DOHH2 (cell line): ENCODE measurements at regions not wholly inside any gene's neighbourhood (a gene's known extent, or its start where the extent isn't known, plus 50 kb on each side); places are given as distances from the start of the nearest gene placed in this dataset.

Experiments
- H3F3A ChIP-seq: fragments of 200-600 bp; sonication (generic), shearing (Covaris generic); 2 replicates; pipeline ENCODE4 v1.6.0; 2016; ENCODE audit warnings: antibody characterized with exemption, mild to moderate bottlenecking; ENCODE audit not compliant: control insufficient read depth, insufficient read depth
- H3K27ac ChIP-seq: fragments of 200-600 bp; sonication (generic); 2 replicates; pipeline ENCODE4 v1.5.1; 2014; ENCODE audit warnings: low read depth, mild to moderate bottlenecking, low read length, moderate library complexity
- H3K27me3 ChIP-seq: fragments of 200-600 bp; sonication (generic); 2 replicates; pipeline ENCODE4 v1.6.1; 2014; ENCODE audit warnings: mild to moderate bottlenecking, low read length, mixed read lengths; ENCODE audit not compliant: control insufficient read depth
- H3K36me3 ChIP-seq: fragments of 200-600 bp; sonication (generic); 2 replicates; pipeline ENCODE4 v1.6.1; 2014; ENCODE audit warnings: mild to moderate bottlenecking, low read length, moderate library complexity, mixed read lengths; ENCODE audit not compliant: control insufficient read depth
- H3K4me1 ChIP-seq: fragments of 200-600 bp; sonication (generic); 2 replicates; pipeline ENCODE4 v1.6.1; 2014; ENCODE audit warnings: mild to moderate bottlenecking, low read length, mixed read lengths; ENCODE audit not compliant: control insufficient read depth
- H3K4me2 ChIP-seq: fragments of 200-600 bp; sonication (generic); 2 replicates; pipeline ENCODE4 v1.6.0; 2014; ENCODE audit warnings: mild to moderate bottlenecking, low read length, moderate library complexity
- H3K4me3 ChIP-seq: fragments of 200-600 bp; sonication (generic); 2 replicates; pipeline ENCODE4 v1.5.1; 2014; ENCODE audit warnings: mild to moderate bottlenecking, low read length, mixed read lengths
- H3K79me2 ChIP-seq: fragments of 200-600 bp; sonication (generic); 2 replicates; pipeline ENCODE4 v1.6.1; 2014; ENCODE audit warnings: mild to moderate bottlenecking, low read length, mixed read lengths; ENCODE audit not compliant: control insufficient read depth
- H3K9me2 ChIP-seq: fragments of 200-600 bp; sonication (generic); replicated peaks from 2 replicates; pipeline ENCODE4 v1.6.1; 2014; ENCODE audit warnings: mild to moderate bottlenecking, low read length, mixed read lengths; ENCODE audit not compliant: control insufficient read depth
- H3K9me3 ChIP-seq: fragments of 200-600 bp; sonication (generic); 2 replicates; pipeline ENCODE4 v1.6.1; 2014; ENCODE audit warnings: antibody characterized with exemption, low read length, mixed read lengths; ENCODE audit not compliant: control insufficient read depth, insufficient read depth
- H4K20me1 ChIP-seq: fragments of 200-600 bp; sonication (generic); 2 replicates; pipeline ENCODE4 v1.6.0; 2014; ENCODE audit warnings: low read depth, mild to moderate bottlenecking, antibody characterized with exemption, low read length, moderate library complexity; ENCODE audit not compliant: control insufficient read depth, insufficient read depth
- EZH2phosphoT487 ChIP-seq: fragments of 200-600 bp; sonication (generic); IDR thresholded peaks from 2 replicates; pipeline ENCODE4 v1.6.1; 2017; ENCODE audit warnings: borderline replicate concordance, mild to moderate bottlenecking, antibody characterized with exemption, low read length, moderate library complexity, mixed read lengths
- TF ChIP-seq, protein P1 (sequence below): fragments of 200-600 bp; sonication (generic); IDR thresholded peaks from one replicate; pipeline ENCODE4 v1.5.1; 2014; ENCODE audit warnings: antibody characterized with exemption, mild to moderate bottlenecking, low read depth, low read length; ENCODE audit not compliant: poor library complexity, severe bottlenecking

DNA sequence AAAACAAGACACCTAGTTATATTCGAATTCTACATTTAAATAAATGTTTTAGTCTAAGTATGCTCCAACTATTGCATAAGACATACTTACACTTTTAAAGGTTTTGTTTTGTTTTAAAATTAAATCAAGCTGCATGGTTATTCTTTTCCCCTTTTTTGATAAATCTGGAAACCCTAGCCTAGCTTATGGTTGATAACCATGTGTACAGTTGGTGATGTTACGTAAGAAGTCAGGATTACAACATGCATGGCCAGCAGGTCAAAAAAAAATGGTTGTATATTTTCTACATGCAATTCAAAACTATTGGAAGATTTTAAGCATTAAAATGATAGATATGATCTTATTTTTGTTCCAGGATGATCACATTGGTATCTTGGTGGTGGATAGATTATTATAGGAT is 1600.6 kb downstream of the PLA2G4A start:
- H3K27me3 ChIP-seq = no peaks in the 10 kb centered on the region
- H3K36me3 ChIP-seq = no peaks in the 10 kb centered on the region
- no peak overlapping the region for H3K4me3 ChIP-seq
- no peaks in the 10 kb centered on the region for H3K79me2 ChIP-seq
- H3K4me2 ChIP-seq = no peak overlapping the region
- no peaks in the 10 kb centered on the region for H3F3A ChIP-seq
- H3K9me3 ChIP-seq = no peaks in the 10 kb centered on the region
- H3K27ac ChIP-seq = no peak overlapping the region
- no peak for TF ChIP-seq EZH2phosphoT487
- H4K20me1 ChIP-seq = no peaks in the 10 kb centered on the region
- H3K9me2 ChIP-seq = no peaks in the 10 kb centered on the region
- H3K4me1 ChIP-seq = no peaks in the 10 kb centered on the region

DNA sequence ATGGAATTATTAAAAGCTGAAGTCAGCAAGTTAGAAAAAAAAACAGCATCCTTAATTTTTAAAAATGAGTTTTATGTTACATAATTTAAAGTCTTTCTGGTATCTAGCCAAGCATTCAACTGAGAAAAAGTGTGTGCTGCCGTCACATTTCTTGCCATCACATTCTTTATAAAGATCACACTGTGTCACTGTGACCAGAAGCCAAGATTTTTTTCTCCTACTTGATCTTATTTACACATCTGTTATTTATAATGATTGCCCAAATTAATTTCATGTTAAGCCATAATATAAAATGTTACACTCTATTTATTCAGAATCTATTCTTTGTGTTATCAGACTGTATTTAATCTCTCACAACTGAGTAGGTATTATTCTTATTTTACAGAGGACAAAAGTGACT is 1603.7 kb downstream of the PLA2G4A start:
- no peak overlapping the region for H3K27ac ChIP-seq
- no peak overlapping the region for H3K4me3 ChIP-seq
- H3K9me3 ChIP-seq = no peaks in the 10 kb centered on the region
- no peak overlapping the region for H3K4me2 ChIP-seq
- TF ChIP-seq EZH2phosphoT487 = no peak
- TF ChIP-seq, protein P1, sequence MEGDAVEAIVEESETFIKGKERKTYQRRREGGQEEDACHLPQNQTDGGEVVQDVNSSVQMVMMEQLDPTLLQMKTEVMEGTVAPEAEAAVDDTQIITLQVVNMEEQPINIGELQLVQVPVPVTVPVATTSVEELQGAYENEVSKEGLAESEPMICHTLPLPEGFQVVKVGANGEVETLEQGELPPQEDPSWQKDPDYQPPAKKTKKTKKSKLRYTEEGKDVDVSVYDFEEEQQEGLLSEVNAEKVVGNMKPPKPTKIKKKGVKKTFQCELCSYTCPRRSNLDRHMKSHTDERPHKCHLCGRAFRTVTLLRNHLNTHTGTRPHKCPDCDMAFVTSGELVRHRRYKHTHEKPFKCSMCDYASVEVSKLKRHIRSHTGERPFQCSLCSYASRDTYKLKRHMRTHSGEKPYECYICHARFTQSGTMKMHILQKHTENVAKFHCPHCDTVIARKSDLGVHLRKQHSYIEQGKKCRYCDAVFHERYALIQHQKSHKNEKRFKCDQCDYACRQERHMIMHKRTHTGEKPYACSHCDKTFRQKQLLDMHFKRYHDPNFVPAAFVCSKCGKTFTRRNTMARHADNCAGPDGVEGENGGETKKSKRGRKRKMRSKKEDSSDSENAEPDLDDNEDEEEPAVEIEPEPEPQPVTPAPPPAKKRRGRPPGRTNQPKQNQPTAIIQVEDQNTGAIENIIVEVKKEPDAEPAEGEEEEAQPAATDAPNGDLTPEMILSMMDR = no peak
- H3K27me3 ChIP-seq = no peaks in the 10 kb centered on the region
- H4K20me1 ChIP-seq = no peaks in the 10 kb centered on the region
- H3K9me2 ChIP-seq = no peaks in the 10 kb centered on the region
- H3F3A ChIP-seq = no peaks in the 10 kb centered on the region
- no peaks in the 10 kb centered on the region for H3K79me2 ChIP-seq
- no peaks in the 10 kb centered on the region for H3K36me3 ChIP-seq
- H3K4me1 ChIP-seq = no peaks in the 10 kb centered on the region

DNA sequence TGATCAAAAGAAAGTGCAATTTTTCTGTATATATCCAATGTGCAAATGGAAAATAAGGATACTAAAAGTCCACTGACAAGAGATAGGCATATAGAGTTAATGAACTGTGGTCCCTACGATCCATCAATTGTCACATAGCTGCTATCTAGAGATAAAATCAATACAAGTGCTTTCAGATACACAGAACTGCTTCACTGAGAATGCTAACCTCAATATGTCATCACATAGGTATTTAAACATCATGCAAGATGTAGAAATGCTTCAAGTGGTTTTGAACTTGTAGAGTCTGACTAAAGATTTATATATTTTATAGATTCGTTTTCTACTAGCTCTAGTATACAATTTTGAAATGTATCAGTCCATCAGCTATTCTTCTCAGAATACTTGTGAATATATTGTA is 1604.7 kb downstream of the PLA2G4A start:
- H3K36me3 ChIP-seq = no peaks in the 10 kb centered on the region
- H4K20me1 ChIP-seq = no peaks in the 10 kb centered on the region
- no peak overlapping the region for H3K4me2 ChIP-seq
- no peaks in the 10 kb centered on the region for H3K9me2 ChIP-seq
- H3K27ac ChIP-seq = no peak overlapping the region
- no peaks in the 10 kb centered on the region for H3K79me2 ChIP-seq
- no peaks in the 10 kb centered on the region for H3K27me3 ChIP-seq
- no peaks in the 10 kb centered on the region for H3K4me1 ChIP-seq
- H3F3A ChIP-seq = no peaks in the 10 kb centered on the region
- H3K9me3 ChIP-seq = no peaks in the 10 kb centered on the region
- TF ChIP-seq, protein P1 = no peak
- no peak for TF ChIP-seq EZH2phosphoT487
- H3K4me3 ChIP-seq = no peak overlapping the region

DNA sequence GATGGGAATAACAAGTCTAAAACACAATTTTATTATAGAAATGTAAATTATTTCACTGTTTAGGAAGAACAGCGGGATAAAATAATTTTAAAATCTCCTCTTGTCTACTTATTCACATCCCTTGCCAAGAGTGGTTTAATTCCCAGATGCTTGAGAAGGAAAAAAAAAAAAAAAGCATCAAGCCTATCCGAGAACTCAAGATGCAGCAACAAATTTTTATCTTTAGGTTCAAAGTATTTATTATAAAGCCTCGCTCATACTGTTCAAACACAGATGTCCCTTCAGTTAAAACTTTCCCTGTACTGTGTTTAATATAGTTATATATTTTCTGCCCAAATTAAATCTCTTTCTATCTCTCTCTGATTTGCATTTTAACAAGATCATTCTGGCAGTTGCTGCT is 1615.8 kb downstream of the PLA2G4A start:
- Histone ChIP-seq H3F3A (no peaks in the 10 kb centered on the region), H3K79me2 (no peaks in the 10 kb centered on the region), H3K36me3 (no peaks in the 10 kb centered on the region), H3K4me1 (no peaks in the 10 kb centered on the region), H3K4me2 (no peak overlapping the region), H3K9me2 (no peaks in the 10 kb centered on the region), H3K4me3 (no peak overlapping the region), H3K27ac (no peak overlapping the region), H3K27me3 (no peaks in the 10 kb centered on the region), H4K20me1 (no peaks in the 10 kb centered on the region), H3K9me3 (no peaks in the 10 kb centered on the region)
- TF ChIP-seq, protein P1 = no peak
- no peak for TF ChIP-seq EZH2phosphoT487
